HepG2 (cell line): ENCODE measurements at regions not wholly inside any gene's neighbourhood (a gene's known extent, or its start where the extent isn't known, plus 50 kb on each side); places are given as distances from the start of the nearest gene placed in this dataset.
A peak's percentile ranks its signal among the peaks of the same experiment; 100 is the strongest.

Source experiments
- FOXA3 ChIP-seq: IDR thresholded peaks from 2 replicates; pipeline ENCODE4 v1.6.1; 2016; ENCODE audit warnings: missing genetic modification reagents, missing compliant biosample characterization
- IRF2 ChIP-seq: IDR thresholded peaks from 2 replicates; pipeline ENCODE4 v1.6.1; 2018; ENCODE audit warnings: missing genetic modification reagents, missing compliant biosample characterization
- ISX ChIP-seq: sonication (generic); formaldehyde crosslinking; conservative IDR thresholded peaks from 2 replicates; pipeline ENCODE4 v1.5.0; 2020; ENCODE audit warnings: missing genetic modification reagents
- NCOA2 ChIP-seq: sonication (generic); formaldehyde crosslinking; IDR thresholded peaks from 2 replicates; pipeline ENCODE4 v1.8.0; 2022; ENCODE audit warnings: inconsistent platforms
- NR2F6 ChIP-seq, 2 experiments: IDR thresholded peaks; 2 replicates each; pipeline ENCODE4 v1.6.1; 2016; ENCODE audit warnings: antibody characterized with exemption in 1 of 2, mild to moderate bottlenecking in 1 of 2
- SOX13 ChIP-seq, 3 experiments: fragments of 450-650 bp in 1 of 3; sonication (generic) in 1 of 3; formaldehyde crosslinking in 1 of 3; IDR thresholded peaks in 2 of 3; conservative IDR thresholded peaks in 1 of 3; 2 replicates each; pipeline versions ENCODE4 v1.5.0 to v1.6.1; 2016 to 2020; ENCODE audit warnings: antibody characterized with exemption in 1 of 3, mild to moderate bottlenecking in 1 of 3, missing compliant biosample characterization in 1 of 3, missing genetic modification reagents in 1 of 3, moderate library complexity in 1 of 3
- TBX3 ChIP-seq: fragments of 450-650 bp; IDR thresholded peaks from 2 replicates; pipeline ENCODE4 v1.6.1; 2017; ENCODE audit warnings: antibody characterized with exemption, mild to moderate bottlenecking, inconsistent platforms, borderline replicate concordance
- TCF7 ChIP-seq: sonication (generic); IDR thresholded peaks from 2 replicates; pipeline ENCODE4 v1.6.1; 2016; ENCODE audit warnings: antibody characterized with exemption, low read depth
- TEAD3 ChIP-seq: optimal IDR thresholded peaks from 2 replicates; pipeline ENCODE3; 2016; ENCODE audit warnings: borderline replicate concordance
- YY1 ChIP-seq: IDR thresholded peaks from 2 replicates; pipeline ENCODE4 v1.6.1; 2011; ENCODE audit warnings: low read length, low read depth, moderate library complexity, mild to moderate bottlenecking; ENCODE audit not compliant: insufficient read depth, insufficient replicate concordance
- ZNF343 ChIP-seq: sonication (generic); formaldehyde crosslinking; IDR thresholded peaks from 2 replicates; pipeline ENCODE4 v1.4.0; 2020; ENCODE audit warnings: mild to moderate bottlenecking, missing genetic modification reagents
- ZNF496 ChIP-seq: sonication (generic); formaldehyde crosslinking; IDR thresholded peaks from 2 replicates; pipeline ENCODE4 v1.8.1; 2023; ENCODE audit warnings: mild to moderate bottlenecking, moderate library complexity, missing genetic modification reagents; ENCODE audit not compliant: insufficient replicate concordance
- ZNF605 ChIP-seq: sonication (generic); formaldehyde crosslinking; IDR thresholded peaks from 2 replicates; pipeline ENCODE4 v1.8.0; 2022; ENCODE audit warnings: mild to moderate bottlenecking, missing genetic modification reagents
- ZNF766 ChIP-seq: sonication (generic); formaldehyde crosslinking; IDR thresholded peaks from 2 replicates; pipeline ENCODE4 v1.5.0; 2020; ENCODE audit warnings: missing genetic modification reagents, borderline replicate concordance
- TF ChIP-seq, protein P1 (sequence below): fragments of 450-650 bp; IDR thresholded peaks from 2 replicates; pipeline ENCODE4 v1.6.1; 2017; ENCODE audit warnings: mild to moderate bottlenecking
- TF ChIP-seq, protein P2 (sequence below): sonication (generic); formaldehyde crosslinking; IDR thresholded peaks from 2 replicates; pipeline ENCODE4 v1.8.1; 2023; ENCODE audit warnings: mild to moderate bottlenecking, inconsistent platforms, moderate library complexity, missing genetic modification reagents, borderline replicate concordance
- TF ChIP-seq, protein P3 (sequence below): sonication (generic); formaldehyde crosslinking; conservative IDR thresholded peaks from 2 replicates; pipeline ENCODE4 v1.8.0; 2022; ENCODE audit warnings: mild to moderate bottlenecking, moderate library complexity, missing genetic modification reagents
- TF ChIP-seq, protein P4 (sequence below): sonication (generic); formaldehyde crosslinking; IDR thresholded peaks from 2 replicates; pipeline ENCODE4 v1.5.0; 2020; ENCODE audit warnings: mild to moderate bottlenecking, missing genetic modification reagents
- TF ChIP-seq, protein P5 (sequence below): sonication (generic); formaldehyde crosslinking; IDR thresholded peaks from 2 replicates; pipeline ENCODE4 v1.4.0; 2020; ENCODE audit warnings: missing genetic modification reagents, borderline replicate concordance

DNA sequence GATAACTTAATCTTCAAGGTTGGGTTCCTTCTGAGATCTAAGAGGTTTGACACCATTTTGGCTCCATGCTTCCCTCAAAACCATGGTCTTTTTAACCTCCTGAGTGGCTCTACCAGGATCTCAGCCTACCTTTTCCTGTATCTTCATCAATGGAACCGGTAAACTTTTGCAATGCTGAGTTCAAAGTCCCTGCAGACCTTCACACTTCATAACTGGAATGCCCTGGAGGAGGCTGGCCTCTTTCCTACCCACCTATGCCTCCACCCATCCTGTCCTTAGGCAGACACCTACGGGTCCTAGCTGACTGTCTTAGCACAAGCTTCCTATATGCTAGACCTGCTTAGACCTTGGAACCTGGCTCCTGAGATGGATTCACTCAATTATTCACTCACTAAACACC lies 89.5 kb upstream of the EEA1 start (continued):
- TF ChIP-seq ISX (CRISPR knock-in tag) (no peak), SOX13 (IDR thresholded peaks at IDR 0.05) (no peak), SOX13 (CRISPR knock-in tag; conservative IDR thresholded peaks at IDR 0.05 in 1 of 2, IDR thresholded peaks at IDR 0.05 in 1 of 2) (peak in 1 of 2 experiments; percentile 60; a peak in 1 of 4 replicates), FOXA3 (CRISPR knock-in tag) (0 out of 2 replicates have a peak, but pooled peaks have one; percentile 23), TEAD3 (CRISPR knock-in tag) (peak; percentile 20), ZNF496 (CRISPR knock-in tag) (no peak), NCOA2 (CRISPR knock-in tag) (0 out of 2 replicates have a peak, but pooled peaks have one; percentile 35), ZNF766 (CRISPR knock-in tag) (no peak), ZNF343 (no peak), YY1 (no peak), TBX3 (0 out of 2 replicates have a peak, but pooled peaks have one; percentile 39), IRF2 (no peak), ZNF605 (CRISPR knock-in tag) (no peak), TCF7 (peak; percentile 44; the same call in 1 of the 2 replicates), NR2F6 (IDR thresholded peaks at IDR 0.05) (no peak), NR2F6 (CRISPR knock-in tag; IDR thresholded peaks at IDR 0.05) (no peak)
- TF ChIP-seq, protein P1, sequence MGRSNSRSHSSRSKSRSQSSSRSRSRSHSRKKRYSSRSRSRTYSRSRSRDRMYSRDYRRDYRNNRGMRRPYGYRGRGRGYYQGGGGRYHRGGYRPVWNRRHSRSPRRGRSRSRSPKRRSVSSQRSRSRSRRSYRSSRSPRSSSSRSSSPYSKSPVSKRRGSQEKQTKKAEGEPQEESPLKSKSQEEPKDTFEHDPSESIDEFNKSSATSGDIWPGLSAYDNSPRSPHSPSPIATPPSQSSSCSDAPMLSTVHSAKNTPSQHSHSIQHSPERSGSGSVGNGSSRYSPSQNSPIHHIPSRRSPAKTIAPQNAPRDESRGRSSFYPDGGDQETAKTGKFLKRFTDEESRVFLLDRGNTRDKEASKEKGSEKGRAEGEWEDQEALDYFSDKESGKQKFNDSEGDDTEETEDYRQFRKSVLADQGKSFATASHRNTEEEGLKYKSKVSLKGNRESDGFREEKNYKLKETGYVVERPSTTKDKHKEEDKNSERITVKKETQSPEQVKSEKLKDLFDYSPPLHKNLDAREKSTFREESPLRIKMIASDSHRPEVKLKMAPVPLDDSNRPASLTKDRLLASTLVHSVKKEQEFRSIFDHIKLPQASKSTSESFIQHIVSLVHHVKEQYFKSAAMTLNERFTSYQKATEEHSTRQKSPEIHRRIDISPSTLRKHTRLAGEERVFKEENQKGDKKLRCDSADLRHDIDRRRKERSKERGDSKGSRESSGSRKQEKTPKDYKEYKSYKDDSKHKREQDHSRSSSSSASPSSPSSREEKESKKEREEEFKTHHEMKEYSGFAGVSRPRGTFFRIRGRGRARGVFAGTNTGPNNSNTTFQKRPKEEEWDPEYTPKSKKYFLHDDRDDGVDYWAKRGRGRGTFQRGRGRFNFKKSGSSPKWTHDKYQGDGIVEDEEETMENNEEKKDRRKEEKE: no peak
- TF ChIP-seq, protein P2, sequence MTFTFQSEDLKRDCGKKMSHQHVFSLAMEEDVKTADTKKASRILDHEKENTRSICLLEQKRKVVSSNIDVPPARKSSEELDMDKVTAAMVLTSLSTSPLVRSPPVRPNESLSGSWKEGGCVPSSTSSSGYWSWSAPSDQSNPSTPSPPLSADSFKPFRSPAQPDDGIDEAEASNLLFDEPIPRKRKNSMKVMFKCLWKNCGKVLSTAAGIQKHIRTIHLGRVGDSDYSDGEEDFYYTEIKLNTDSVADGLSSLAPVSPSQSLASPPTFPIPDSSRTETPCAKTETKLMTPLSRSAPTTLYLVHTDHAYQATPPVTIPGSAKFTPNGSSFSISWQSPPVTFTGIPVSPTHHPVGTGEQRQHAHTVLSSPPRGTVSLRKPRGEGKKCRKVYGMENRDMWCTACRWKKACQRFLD (CRISPR knock-in tag): no peak
- TF ChIP-seq, protein P3, sequence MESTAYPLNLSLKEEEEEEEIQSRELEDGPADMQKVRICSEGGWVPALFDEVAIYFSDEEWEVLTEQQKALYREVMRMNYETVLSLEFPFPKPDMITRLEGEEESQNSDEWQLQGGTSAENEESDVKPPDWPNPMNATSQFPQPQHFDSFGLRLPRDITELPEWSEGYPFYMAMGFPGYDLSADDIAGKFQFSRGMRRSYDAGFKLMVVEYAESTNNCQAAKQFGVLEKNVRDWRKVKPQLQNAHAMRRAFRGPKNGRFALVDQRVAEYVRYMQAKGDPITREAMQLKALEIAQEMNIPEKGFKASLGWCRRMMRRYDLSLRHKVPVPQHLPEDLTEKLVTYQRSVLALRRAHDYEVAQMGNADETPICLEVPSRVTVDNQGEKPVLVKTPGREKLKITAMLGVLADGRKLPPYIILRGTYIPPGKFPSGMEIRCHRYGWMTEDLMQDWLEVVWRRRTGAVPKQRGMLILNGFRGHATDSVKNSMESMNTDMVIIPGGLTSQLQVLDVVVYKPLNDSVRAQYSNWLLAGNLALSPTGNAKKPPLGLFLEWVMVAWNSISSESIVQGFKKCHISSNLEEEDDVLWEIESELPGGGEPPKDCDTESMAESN: no peak
- TF ChIP-seq, protein P4, sequence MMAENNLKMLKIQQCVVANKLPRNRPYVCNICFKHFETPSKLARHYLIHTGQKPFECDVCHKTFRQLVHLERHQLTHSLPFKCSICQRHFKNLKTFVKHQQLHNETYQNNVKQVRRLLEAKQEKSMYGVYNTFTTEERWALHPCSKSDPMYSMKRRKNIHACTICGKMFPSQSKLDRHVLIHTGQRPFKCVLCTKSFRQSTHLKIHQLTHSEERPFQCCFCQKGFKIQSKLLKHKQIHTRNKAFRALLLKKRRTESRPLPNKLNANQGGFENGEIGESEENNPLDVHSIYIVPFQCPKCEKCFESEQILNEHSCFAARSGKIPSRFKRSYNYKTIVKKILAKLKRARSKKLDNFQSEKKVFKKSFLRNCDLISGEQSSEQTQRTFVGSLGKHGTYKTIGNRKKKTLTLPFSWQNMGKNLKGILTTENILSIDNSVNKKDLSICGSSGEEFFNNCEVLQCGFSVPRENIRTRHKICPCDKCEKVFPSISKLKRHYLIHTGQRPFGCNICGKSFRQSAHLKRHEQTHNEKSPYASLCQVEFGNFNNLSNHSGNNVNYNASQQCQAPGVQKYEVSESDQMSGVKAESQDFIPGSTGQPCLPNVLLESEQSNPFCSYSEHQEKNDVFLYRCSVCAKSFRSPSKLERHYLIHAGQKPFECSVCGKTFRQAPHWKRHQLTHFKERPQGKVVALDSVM (CRISPR knock-in tag): peak; percentile 71; the same call in 1 of the 2 replicates
- TF ChIP-seq, protein P5, sequence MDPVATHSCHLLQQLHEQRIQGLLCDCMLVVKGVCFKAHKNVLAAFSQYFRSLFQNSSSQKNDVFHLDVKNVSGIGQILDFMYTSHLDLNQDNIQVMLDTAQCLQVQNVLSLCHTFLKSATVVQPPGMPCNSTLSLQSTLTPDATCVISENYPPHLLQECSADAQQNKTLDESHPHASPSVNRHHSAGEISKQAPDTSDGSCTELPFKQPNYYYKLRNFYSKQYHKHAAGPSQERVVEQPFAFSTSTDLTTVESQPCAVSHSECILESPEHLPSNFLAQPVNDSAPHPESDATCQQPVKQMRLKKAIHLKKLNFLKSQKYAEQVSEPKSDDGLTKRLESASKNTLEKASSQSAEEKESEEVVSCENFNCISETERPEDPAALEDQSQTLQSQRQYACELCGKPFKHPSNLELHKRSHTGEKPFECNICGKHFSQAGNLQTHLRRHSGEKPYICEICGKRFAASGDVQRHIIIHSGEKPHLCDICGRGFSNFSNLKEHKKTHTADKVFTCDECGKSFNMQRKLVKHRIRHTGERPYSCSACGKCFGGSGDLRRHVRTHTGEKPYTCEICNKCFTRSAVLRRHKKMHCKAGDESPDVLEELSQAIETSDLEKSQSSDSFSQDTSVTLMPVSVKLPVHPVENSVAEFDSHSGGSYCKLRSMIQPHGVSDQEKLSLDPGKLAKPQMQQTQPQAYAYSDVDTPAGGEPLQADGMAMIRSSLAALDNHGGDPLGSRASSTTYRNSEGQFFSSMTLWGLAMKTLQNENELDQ: no peak
